K562 (cell line): ENCODE measurements at regions not wholly inside any gene's neighbourhood (a gene's known extent, or its start where the extent isn't known, plus 50 kb on each side); places are given as distances from the start of the nearest gene placed in this dataset.

Source experiments
- ATAC-seq: fragments of 200-7000 bp; cut with Tn5 transposase; 3 replicates; pipeline ENCODE4 v1.9.1; 2020; ENCODE audit warnings: moderate library complexity
- BruUV-seq: library from RNA; stranded (reverse); fragments of 400-500 nt; replicated peaks from 2 replicates; lab custom pipeline; 2021; lab: Mats Ljungman, UMichigan
- CTCF ChIA-PET: fragments of 300-600 bp; formaldehyde crosslinking; extraction: SDS; loops from one replicate; lab custom pipeline; 2021; ENCODE audit warnings: low intra/inter-chr PET ratio; lab: Yijun Ruan, JAX
- POLR2A ChIA-PET: fragments of 300-600, 350-650 bp; sonication (Branson Sonifier 250); formaldehyde crosslinking; extraction: SDS; loops from one replicate; lab custom pipeline; 2021; ENCODE audit warnings: antibody characterized with exemption, inconsistent platforms; lab: Yijun Ruan, JAX
- DNase-seq, 4 experiments: peaks; one replicate each; pipeline versions ENCODE4 v3.0.0 to v3.0.0-alpha.2; 2011 to 2018; ENCODE audit warnings: low spot score in 3 of 4, mixed read lengths in 3 of 4; ENCODE audit errors: extremely low read depth in 1 of 4
- FAIRE-seq: peaks from 2 replicates; lab custom pipeline; 2011; peaks lifted over from hg19 to GRCh38; lab: Jason Lieb, UNC
- H2AFZ ChIP-seq: 2 replicates; pipeline ENCODE4 v1.6.0; 2011; ENCODE audit warnings: low read depth, low read length, control low read depth, inconsistent platforms
- H3K27ac ChIP-seq: fragments of 200-600 bp; 3 replicates; pipeline ENCODE4 v1.8.0; 2011; ENCODE audit warnings: low read depth, mild to moderate bottlenecking, control low read depth, inconsistent platforms, low read length, moderate library complexity, mixed read lengths; ENCODE audit errors: extremely low read depth
- H3K27me3 ChIP-seq, 2 experiments: fragments of 300-600 bp in 1 of 2; 2 replicates in 1 of 2; 3 replicates in 1 of 2; pipeline versions ENCODE4 v1.6.0 to v1.8.0; 2011; ENCODE audit warnings: inconsistent platforms in 2 of 2, low read length in 2 of 2, mild to moderate bottlenecking in 1 of 2, mixed read lengths in 1 of 2, moderate library complexity in 1 of 2; ENCODE audit not compliant: control insufficient read depth in 2 of 2, insufficient read depth in 2 of 2
- H3K36me3 ChIP-seq: fragments of 300-600 bp; 3 replicates; pipeline ENCODE4 v1.8.0; 2011; ENCODE audit warnings: mild to moderate bottlenecking, low read length, inconsistent platforms; ENCODE audit not compliant: control insufficient read depth, insufficient read depth
- H3K4me1 ChIP-seq, 2 experiments: fragments of 200-600 bp in 1 of 2; replicated peaks in 1 of 2; 2 replicates in 1 of 2; 3 replicates in 1 of 2; pipeline versions ENCODE4 v1.5.1 to v1.8.0; 2011; ENCODE audit warnings: inconsistent platforms in 2 of 2, low read length in 2 of 2, mild to moderate bottlenecking in 1 of 2, mixed read lengths in 1 of 2, moderate library complexity in 1 of 2; ENCODE audit not compliant: control insufficient read depth in 2 of 2, insufficient read depth in 2 of 2
- H3K4me2 ChIP-seq: 2 replicates; pipeline ENCODE4 v1.6.1; 2011; ENCODE audit warnings: low read length, control low read depth, inconsistent platforms, mixed read lengths; ENCODE audit not compliant: insufficient read depth
- H3K4me3 ChIP-seq: fragments of 200-600 bp; sonication (generic), shearing (Covaris generic); 2 replicates; pipeline ENCODE4 v1.5.1; 2016; ENCODE audit warnings: control low read depth, inconsistent platforms
- H3K79me2 ChIP-seq: fragments of 200-600 bp; 3 replicates; pipeline ENCODE4 v1.8.0; 2011; ENCODE audit warnings: low read length, inconsistent platforms; ENCODE audit not compliant: control insufficient read depth, insufficient read depth
- H3K9ac ChIP-seq, 2 experiments: 2 replicates each; pipeline versions ENCODE4 v1.6.0 to v1.6.1; 2011; ENCODE audit warnings: low read depth in 2 of 2, low read length in 2 of 2, control low read depth in 1 of 2, inconsistent platforms in 1 of 2, mild to moderate bottlenecking in 1 of 2, mixed read lengths in 1 of 2; ENCODE audit not compliant: insufficient read depth in 1 of 2
- H3K9me1 ChIP-seq: one replicate; pipeline ENCODE4 v1.6.0; 2011; ENCODE audit warnings: inconsistent platforms, mild to moderate bottlenecking, low read length, moderate library complexity; ENCODE audit not compliant: control insufficient read depth, insufficient read depth
- H3K9me3 ChIP-seq: replicated peaks from 2 replicates; pipeline ENCODE4 v1.5.1; 2011; ENCODE audit warnings: low read depth, low read length, inconsistent platforms; ENCODE audit not compliant: control insufficient read depth, insufficient read depth
- H4K20me1 ChIP-seq: replicated peaks from 2 replicates; pipeline ENCODE4 v1.6.1; 2011; ENCODE audit warnings: low read length, inconsistent platforms, mixed read lengths; ENCODE audit not compliant: control insufficient read depth, insufficient read depth
- BHLHE40 ChIP-seq: IDR thresholded peaks from 2 replicates; pipeline ENCODE4 v1.6.1; 2011; ENCODE audit warnings: low read length, improper control_type of control experiment
- CHD2 ChIP-seq: IDR thresholded peaks from 2 replicates; pipeline ENCODE4 v1.6.1; 2011; ENCODE audit warnings: low read depth, low read length
- ERF ChIP-seq: fragments of 450-650 bp; formaldehyde crosslinking; IDR thresholded peaks from 2 replicates; pipeline ENCODE4 v1.4.0; 2020; ENCODE audit warnings: mild to moderate bottlenecking, mixed read lengths
- LARP7 ChIP-seq: fragments of 450-650 bp; IDR thresholded peaks from 2 replicates; pipeline ENCODE4 v1.6.1; 2016
- SMAD1 ChIP-seq: fragments of 150-350 bp; IDR thresholded peaks from 2 replicates; pipeline ENCODE4 v1.6.1; 2014; ENCODE audit warnings: low read length, low read depth; ENCODE audit not compliant: partially characterized antibody
- SNIP1 ChIP-seq: fragments of 450-650 bp; IDR thresholded peaks from 2 replicates; pipeline ENCODE4 v1.7.1; 2017; ENCODE audit warnings: low read depth, mild to moderate bottlenecking
- ZNF764 ChIP-seq: fragments of 250-450 bp; sonication (Bioruptor Pico); IDR thresholded peaks from 2 replicates; pipeline ENCODE4 v1.4.0; 2020; ENCODE audit warnings: low read depth, mild to moderate bottlenecking, moderate library complexity
- WGBS: fragments of 100-300 bp; shearing (Covaris generic); methylation state at CpG from one replicate; pipeline ENCODE4 v1.1.6; 2016; ENCODE audit warnings: low coverage, mixed read lengths; ENCODE audit not compliant: insufficient coverage; ENCODE audit errors: missing lambda C conversion rate; 5-methylcytosine and 5-hydroxymethylcytosine counted together
- in situ Hi-C: fragments of 300-500 bp; cut with MboI; formaldehyde crosslinking; loops from 4 replicates; pipeline ENCODE4 v1.15.0; 2018; ENCODE audit warnings: inconsistent platforms, mixed read lengths
- intact Hi-C: fragments of 100-400 bp; cut with micrococcal nuclease; formaldehyde crosslinking; loops from 2 replicates; pipeline ENCODE4 v1.14.2; 2022

DNA sequence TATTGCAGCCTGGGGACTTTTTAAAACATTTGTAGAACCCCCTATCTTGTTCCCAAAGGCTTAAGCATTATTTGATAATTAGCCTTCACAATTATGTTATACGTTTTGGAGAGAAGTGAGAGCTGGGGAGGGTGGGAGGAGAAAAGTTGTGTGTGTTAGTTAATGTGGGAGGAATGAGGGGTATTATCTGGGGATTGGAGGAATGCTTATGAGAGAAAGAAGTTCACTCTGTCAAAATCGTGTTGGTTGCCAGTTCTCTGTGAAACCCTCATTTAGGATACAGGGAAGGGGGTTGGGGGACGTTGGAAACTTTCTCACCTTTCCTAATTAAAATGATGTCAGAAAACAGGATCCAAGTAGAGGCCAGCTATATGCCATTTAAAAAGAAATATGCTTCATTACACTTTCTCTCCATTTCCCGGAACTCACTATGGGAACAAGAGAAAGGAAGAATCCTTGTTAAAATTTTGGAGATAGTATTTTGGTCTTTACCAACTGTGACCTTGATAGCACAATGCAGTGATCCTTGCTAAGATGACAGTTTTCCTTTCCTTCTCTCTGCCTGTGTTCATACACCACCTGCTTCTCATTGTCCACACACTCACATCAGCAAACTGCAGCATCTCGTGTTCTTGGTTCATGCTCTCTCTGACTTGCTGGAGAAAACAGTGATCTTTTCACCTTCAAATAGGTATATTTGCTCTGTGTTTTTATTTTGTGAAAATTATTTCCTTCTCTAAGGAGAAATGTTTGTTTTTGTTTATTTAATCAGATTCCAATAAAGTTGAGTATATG lies 336.7 kb upstream of the CLINT1 start:
- TF ChIP-seq SMAD1, result no peak
- no peak for TF ChIP-seq SNIP1
- TF ChIP-seq LARP7, result no peak
- TF ChIP-seq ERF (CRISPR knock-in tag), result no peak
- TF ChIP-seq BHLHE40, result no peak
- TF ChIP-seq CHD2, result no peak
- ChIA-PET POLR2A (no interaction called here), CTCF (no interaction called here)
- intact Hi-C loops (no loop called here), in situ Hi-C loops (loop anchor here (10.0 kb wide), 1 partner anchor 1139 kb away; the partner anchor contains the start of gene IL12B)
- no peak for DNase-seq
- no peaks in the 10 kb centered on the region for H3K9me3 ChIP-seq
- no TSS peak for BruUV-seq
- no peak for ATAC-seq
- H3K79me2 ChIP-seq, result no peaks in the 10 kb centered on the region
- H2AFZ ChIP-seq, result no peak overlapping the region
- no peaks in the 10 kb centered on the region for H3K36me3 ChIP-seq
- H3K4me2 ChIP-seq, result no peak overlapping the region
- no peaks in the 10 kb centered on the region for H3K9me1 ChIP-seq
- H3K9ac ChIP-seq, result no peak overlapping the region
- no peaks in the 10 kb centered on the region; a peak in 1 of 5 replicates for H3K27me3 ChIP-seq
- H3K27ac ChIP-seq, result no peak overlapping the region
- H3K4me3 ChIP-seq, result no peak overlapping the region
- FAIRE-seq, result no peak
- H3K4me1 ChIP-seq, result no peaks in the 10 kb centered on the region
- H4K20me1 ChIP-seq, result no peaks in the 10 kb centered on the region
- WGBS, result 0% methylated on average over 4 of the region's 5 CpGs

DNA sequence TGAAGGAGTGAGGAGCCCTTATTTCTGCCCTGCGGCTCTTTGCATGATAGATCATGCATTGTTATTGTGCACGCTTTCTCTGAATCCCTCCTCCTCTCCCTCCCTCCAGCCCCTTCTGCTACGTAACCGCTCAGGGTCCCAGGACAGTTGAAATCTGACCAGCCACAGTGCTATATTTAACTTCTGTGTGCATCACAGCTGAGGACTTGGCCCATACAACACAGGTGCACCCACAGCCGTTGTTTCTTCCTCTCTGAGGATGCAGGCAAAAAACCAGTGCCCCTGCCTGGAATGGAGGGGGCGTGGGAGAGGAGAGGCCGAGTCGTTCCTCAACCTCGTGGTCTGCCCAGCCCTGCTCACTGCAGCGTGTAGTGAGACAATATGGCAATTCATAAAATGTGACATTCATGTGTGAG lies 335.6 kb upstream of the CLINT1 start:
- intact Hi-C loops, result no loop called here
- 0% methylated on average over 9 of the region's 10 CpGs for WGBS
- Histone ChIP-seq H4K20me1 (no peaks in the 10 kb centered on the region), H3K9ac (no peak overlapping the region), H3K4me2 (no peak overlapping the region), H3K4me3 (no peak overlapping the region), H3K79me2 (no peaks in the 10 kb centered on the region), H2AFZ (no peak overlapping the region), H3K27me3 (no peaks in the 10 kb centered on the region; a peak in 1 of 5 replicates), H3K9me1 (no peaks in the 10 kb centered on the region), H3K4me1 (no peaks in the 10 kb centered on the region), H3K27ac (no peak overlapping the region), H3K9me3 (no peaks in the 10 kb centered on the region), H3K36me3 (no peaks in the 10 kb centered on the region)
- POLR2A ChIA-PET, result no interaction called here
- in situ Hi-C loops, result loop anchor here (10.0 kb wide), 1 partner anchor 1140 kb away; the partner anchor contains the start of gene IL12B
- DNase-seq, result no peak
- no peak for ATAC-seq
- CTCF ChIA-PET, result no interaction called here
- no peak for FAIRE-seq
- no TSS peak for BruUV-seq
- no peak for TF ChIP-seq ZNF764 (CRISPR knock-in tag)
